A549 (cell line): ENCODE measurements at regions not wholly inside any gene's neighbourhood (a gene's known extent, or its start where the extent isn't known, plus 50 kb on each side); places are given as distances from the start of the nearest gene placed in this dataset.

Experiments
- ATAC-seq, 2 experiments: fragments of 200-7000 bp in 1 of 2; fragments of >200 bp in 1 of 2; cut with Nextera tagmentation in 1 of 2; cut with Tn5 transposase in 1 of 2; 3 replicates each; pipeline versions ENCODE4 v1.8.0 to v1.9.1; 2018 to 2020; ENCODE audit warnings: mild to moderate bottlenecking in 1 of 2, moderate library complexity in 1 of 2
- CTCF ChIA-PET: fragments of 300-600 bp; sonication (Branson Sonifier 250); formaldehyde crosslinking; extraction: SDS; loops from one replicate; lab custom pipeline; 2021; ENCODE audit warnings: antibody characterized with exemption, inconsistent platforms; lab: Yijun Ruan, JAX
- POLR2A ChIA-PET: fragments of 350-600 bp; formaldehyde crosslinking; extraction: SDS; loops from one replicate; lab custom pipeline; 2021; ENCODE audit warnings: antibody characterized with exemption, inconsistent platforms; lab: Yijun Ruan, JAX
- DNase-seq, 2 experiments: peaks; one replicate each; pipeline versions ENCODE4 v3.0.0 to v3.0.0-alpha.2; 2011 to 2016; ENCODE audit warnings: low read depth in 1 of 2, low spot score in 1 of 2
- FAIRE-seq: peaks from 2 replicates; lab custom pipeline; 2011; peaks lifted over from hg19 to GRCh38; lab: Jason Lieb, UNC
- H3K27ac ChIP-seq, 2 experiments: fragments of >200 bp; sonication (Bioruptor Twin); formaldehyde crosslinking; 3 replicates each; pipeline ENCODE4 v1.5.1; 2016 to 2017
- H3K4me1 ChIP-seq: fragments of >200 bp; sonication (Bioruptor Twin); formaldehyde crosslinking; 3 replicates; pipeline ENCODE4 v1.6.1; 2016
- H3K4me2 ChIP-seq: fragments of >200 bp; sonication (Bioruptor Twin); formaldehyde crosslinking; 3 replicates; pipeline ENCODE4 v1.6.1; 2016
- H3K4me3 ChIP-seq: fragments of >200 bp; sonication (Bioruptor Twin); formaldehyde crosslinking; 3 replicates; pipeline ENCODE4 v1.5.1; 2016
- H3K9me3 ChIP-seq: fragments of >200 bp; sonication (Bioruptor Twin); formaldehyde crosslinking; 3 replicates; pipeline ENCODE4 v1.6.1; 2016
- CBX2 ChIP-seq: fragments of 200-600 bp; sonication (generic); IDR thresholded peaks from 2 replicates; pipeline ENCODE4 v1.6.1; 2016; ENCODE audit warnings: low read depth, mild to moderate bottlenecking, borderline replicate concordance
- CEBPB ChIP-seq, 2 experiments: fragments of >200 bp in 1 of 2; sonication (Bioruptor Twin) in 1 of 2; formaldehyde crosslinking in 1 of 2; IDR thresholded peaks; 2 replicates each; pipeline ENCODE4 v1.6.1; 2012 to 2016
- CHD2 ChIP-seq: fragments of 150-350 bp; IDR thresholded peaks from 2 replicates; pipeline ENCODE4 v1.6.1; 2014; ENCODE audit warnings: low read length; ENCODE audit not compliant: partially characterized antibody
- CHD4 ChIP-seq: fragments of 200-600 bp; sonication (generic); IDR thresholded peaks from 2 replicates; pipeline ENCODE4 v1.6.1; 2016; ENCODE audit warnings: antibody characterized with exemption, mild to moderate bottlenecking, borderline replicate concordance
- EHF ChIP-seq: fragments of 250-450 bp; sonication (Bioruptor Pico); IDR thresholded peaks from 2 replicates; pipeline ENCODE4 v1.5.0; 2020; ENCODE audit warnings: mild to moderate bottlenecking
- EHMT2 ChIP-seq: fragments of 200-600 bp; sonication (generic); IDR thresholded peaks from 2 replicates; pipeline ENCODE4 v1.6.1; 2016; ENCODE audit warnings: antibody characterized with exemption, low read depth, mild to moderate bottlenecking, moderate library complexity
- ESRRA ChIP-seq: fragments of 150-350 bp; IDR thresholded peaks from 2 replicates; pipeline ENCODE4 v1.6.1; 2014; ENCODE audit warnings: mild to moderate bottlenecking, low read length, borderline replicate concordance
- FOSL2 ChIP-seq, 2 experiments: fragments of 450-650 bp in 1 of 2; fragments of >200 bp in 1 of 2; sonication (Bioruptor Twin) in 1 of 2; formaldehyde crosslinking; IDR thresholded peaks; 2 replicates each; pipeline versions ENCODE4 v1.5.0 to v1.6.1; 2016 to 2020; ENCODE audit warnings: mild to moderate bottlenecking in 1 of 2, moderate library complexity in 1 of 2
- FOXS1 ChIP-seq: fragments of 250-450 bp; sonication (Bioruptor Pico); IDR thresholded peaks from 2 replicates; pipeline ENCODE4 v1.5.0; 2020; ENCODE audit warnings: mild to moderate bottlenecking, moderate library complexity
- HOXA7 ChIP-seq: fragments of 250-450 bp; sonication (Bioruptor Pico); IDR thresholded peaks from 2 replicates; pipeline ENCODE4 v1.5.0; 2020; ENCODE audit warnings: mild to moderate bottlenecking, moderate library complexity
- JUN ChIP-seq, 2 experiments: fragments of >200 bp; sonication (Bioruptor Twin); formaldehyde crosslinking; IDR thresholded peaks; 2 replicates in 1 of 2; 3 replicates in 1 of 2; pipeline ENCODE4 v1.6.1; 2016 to 2017
- JUNB ChIP-seq: fragments of >200 bp; sonication (Bioruptor Twin); formaldehyde crosslinking; IDR thresholded peaks from 2 replicates; pipeline ENCODE4 v1.6.1; 2016
- KDM1A ChIP-seq: fragments of 200-600 bp; sonication (generic); IDR thresholded peaks from 2 replicates; pipeline ENCODE4 v1.6.1; 2016; ENCODE audit warnings: low read depth, mild to moderate bottlenecking
- MAFK ChIP-seq: fragments of 450-650 bp; IDR thresholded peaks from 2 replicates; pipeline ENCODE4 v1.6.1; 2014; ENCODE audit not compliant: partially characterized antibody
- MAZ ChIP-seq: fragments of 150-350 bp; IDR thresholded peaks from 2 replicates; pipeline ENCODE4 v1.6.1; 2014; ENCODE audit warnings: antibody characterized with exemption, low read depth, low read length, borderline replicate concordance
- PHF8 ChIP-seq: fragments of 200-600 bp; sonication (generic); IDR thresholded peaks from 2 replicates; pipeline ENCODE4 v1.6.1; 2016; ENCODE audit warnings: low read depth, mild to moderate bottlenecking, antibody characterized with exemption, moderate library complexity, borderline replicate concordance
- POLR2AphosphoS2 ChIP-seq: conservative IDR thresholded peaks from 2 replicates; pipeline ENCODE4 v1.6.1; 2012; ENCODE audit warnings: low read length, improper control_type of control experiment, inconsistent platforms
- RAD21 ChIP-seq, 2 experiments: fragments of >200 bp in 1 of 2; sonication (Bioruptor Twin) in 1 of 2; formaldehyde crosslinking in 1 of 2; IDR thresholded peaks in 1 of 2; conservative IDR thresholded peaks in 1 of 2; 2 replicates in 1 of 2; 3 replicates in 1 of 2; pipeline ENCODE4 v1.6.1; 2012 to 2018; ENCODE audit warnings: inconsistent platforms in 1 of 2
- RARB ChIP-seq: fragments of 250-450 bp; sonication (Bioruptor Pico); IDR thresholded peaks from 2 replicates; pipeline ENCODE4 v1.8.0; 2021; ENCODE audit warnings: mild to moderate bottlenecking, moderate library complexity
- RCOR1 ChIP-seq: fragments of 150-350 bp; IDR thresholded peaks from 2 replicates; pipeline ENCODE4 v1.6.1; 2014; ENCODE audit warnings: antibody characterized with exemption, low read length, low read depth
- RFX5 ChIP-seq: fragments of 450-650 bp; IDR thresholded peaks from 2 replicates; pipeline ENCODE4 v1.7.1; 2014; ENCODE audit warnings: antibody characterized with exemption, mild to moderate bottlenecking, moderate library complexity
- SREBF2 ChIP-seq: fragments of 450-650 bp; IDR thresholded peaks from 2 replicates; pipeline ENCODE4 v1.6.1; 2014; ENCODE audit warnings: mild to moderate bottlenecking, moderate library complexity
- TP53 ChIP-seq: fragments of 250-450 bp; sonication (Bioruptor Pico); IDR thresholded peaks from 2 replicates; pipeline ENCODE4 v1.5.0; 2021; ENCODE audit warnings: mild to moderate bottlenecking, moderate library complexity
- ZC3H11A ChIP-seq: fragments of 450-650 bp; IDR thresholded peaks from 2 replicates; pipeline ENCODE4 v1.6.1; 2014; ENCODE audit warnings: antibody characterized with exemption, mild to moderate bottlenecking
- ZNF302 ChIP-seq: fragments of 250-450 bp; sonication (Bioruptor Pico); IDR thresholded peaks from 2 replicates; pipeline ENCODE4 v1.9.0; 2021; ENCODE audit warnings: inconsistent platforms, mild to moderate bottlenecking, moderate library complexity
- WGBS: methylation state at CpG from one replicate; pipeline ENCODE4 v1.1.6; 2017; ENCODE audit errors: missing lambda C conversion rate; 5-methylcytosine and 5-hydroxymethylcytosine counted together
- TF ChIP-seq, protein P1 (sequence below): fragments of 250-450 bp; sonication (Bioruptor Pico); IDR thresholded peaks from 2 replicates; pipeline ENCODE4 v1.5.0; 2020; ENCODE audit warnings: low read depth, mild to moderate bottlenecking, moderate library complexity
- TF ChIP-seq, protein P2 (sequence below): IDR thresholded peaks from 2 replicates; pipeline ENCODE4 v1.6.1; 2012; ENCODE audit warnings: low read depth, borderline replicate concordance
- TF ChIP-seq, protein P3 (sequence below): IDR thresholded peaks from 2 replicates; pipeline ENCODE4 v1.6.1; 2012

DNA sequence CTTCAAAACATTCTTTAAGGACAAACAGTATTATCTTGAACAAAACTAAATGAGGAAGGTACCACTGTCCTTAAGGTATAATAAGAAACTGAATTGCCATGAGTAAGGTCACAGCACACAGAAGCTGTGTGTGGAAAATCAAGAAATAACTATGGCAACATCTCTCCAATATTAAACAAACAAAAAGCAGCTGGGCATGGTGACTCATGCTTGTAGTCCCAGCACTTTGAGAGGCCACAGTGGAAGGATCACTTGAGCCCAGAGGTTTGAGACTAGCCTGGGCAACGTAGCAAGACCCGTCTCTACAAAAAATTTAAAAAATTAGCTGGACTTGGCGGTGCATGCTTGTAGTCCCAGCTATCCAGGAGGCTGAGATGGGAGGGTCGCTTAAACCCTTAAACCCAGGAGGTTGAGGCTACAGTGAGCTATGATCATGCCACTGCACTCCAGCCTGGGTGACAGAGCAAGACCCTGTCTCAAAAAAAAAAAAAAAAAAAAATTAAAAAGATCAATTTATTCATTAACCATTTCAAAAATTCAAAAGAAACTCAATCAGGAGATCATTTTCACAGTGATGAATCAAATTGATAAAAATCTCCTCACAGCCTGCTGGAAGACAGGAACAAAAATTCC lies 195.4 kb downstream of the SKIDA1 start (continued):
- peak; percentile 88 for TF ChIP-seq FOSL2 (IDR thresholded peaks at IDR 0.05)
- peak; percentile 99 for TF ChIP-seq FOSL2 (CRISPR knock-in tag; IDR thresholded peaks at IDR 0.05)
- no peak for TF ChIP-seq RARB (CRISPR knock-in tag)
- TF ChIP-seq JUN (IDR thresholded peaks at IDR 0.05) = no peak
- TF ChIP-seq RFX5 = no peak
- TF ChIP-seq PHF8 = no peak
- peak; percentile 44; the same call in 1 of the 2 replicates for TF ChIP-seq CHD4
- TF ChIP-seq RAD21 (conservative IDR thresholded peaks at IDR 0.05 in 1 of 2, IDR thresholded peaks at IDR 0.05 in 1 of 2) = peak; percentile 23 to 26; a peak in 2 of 5 replicates
- no peak for TF ChIP-seq ZNF302 (CRISPR knock-in tag)
- no peak for TF ChIP-seq FOXS1
- TF ChIP-seq ZC3H11A = no peak
- TF ChIP-seq, all 56 proteins: peak for 9

DNA sequence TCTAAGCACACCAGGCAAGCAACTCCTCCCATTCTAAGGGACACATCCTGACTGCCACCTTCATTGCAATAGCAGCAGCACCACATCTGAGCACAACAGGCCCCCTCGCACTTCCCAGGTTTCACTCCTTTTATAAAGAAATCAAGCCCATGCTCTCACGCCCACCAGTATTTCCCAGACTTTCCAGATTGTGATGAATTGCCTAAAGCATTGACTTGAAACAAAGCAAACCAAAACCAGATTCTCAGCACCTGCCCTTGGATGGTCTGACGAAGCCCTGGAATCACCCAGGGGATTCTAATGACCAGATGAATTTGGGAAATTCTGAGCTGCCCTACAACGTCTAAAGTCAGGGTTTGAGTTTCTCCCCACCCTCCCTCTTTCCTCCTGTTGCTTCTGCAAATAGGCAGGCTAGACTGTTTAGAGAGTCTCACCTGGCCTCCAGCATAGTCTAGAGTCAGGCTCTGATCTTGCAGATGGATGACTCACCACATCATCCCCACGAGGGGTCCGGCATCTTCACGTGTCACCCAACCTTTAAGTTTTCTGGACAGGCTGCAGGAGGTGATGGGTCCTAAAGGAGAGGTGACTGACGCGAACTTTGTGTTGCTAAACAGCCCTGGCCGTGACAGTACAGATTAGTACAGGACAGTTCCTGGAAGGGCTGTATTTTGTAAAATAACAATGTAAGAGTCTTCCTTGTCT lies 198.0 kb downstream of the SKIDA1 start:
- ChIA-PET CTCF (interaction anchor here (0.7 to 1.8 kb wide), 4 partner anchors 48 to 176 kb away, joined by 3 read pairs; no protein-coding TSS in a partner anchor), POLR2A (interaction anchor here (0.6 kb wide), 1 partner anchor 18 kb away, joined by 4 read pairs; no protein-coding TSS in a partner anchor)
- no peak for FAIRE-seq
- 43% methylated on average over 10 of the region's 10 CpGs for WGBS
- H3K9me3 ChIP-seq = no peaks in the 10 kb centered on the region
- 0 out of 2 replicates have a peak, but pooled peaks have one; percentile 40 for TF ChIP-seq JUNB
- no peak for TF ChIP-seq RARB (CRISPR knock-in tag)
- no peak for TF ChIP-seq FOSL2 (IDR thresholded peaks at IDR 0.05)
- TF ChIP-seq FOSL2 (CRISPR knock-in tag; IDR thresholded peaks at IDR 0.05) = peak; percentile 90
- TF ChIP-seq CHD2 = no peak
- TF ChIP-seq CEBPB (IDR thresholded peaks at IDR 0.05) = 0 out of 4 replicates have a peak, but pooled peaks of 1 of the 2 experiments have one; percentile 25
- TF ChIP-seq, protein P1, sequence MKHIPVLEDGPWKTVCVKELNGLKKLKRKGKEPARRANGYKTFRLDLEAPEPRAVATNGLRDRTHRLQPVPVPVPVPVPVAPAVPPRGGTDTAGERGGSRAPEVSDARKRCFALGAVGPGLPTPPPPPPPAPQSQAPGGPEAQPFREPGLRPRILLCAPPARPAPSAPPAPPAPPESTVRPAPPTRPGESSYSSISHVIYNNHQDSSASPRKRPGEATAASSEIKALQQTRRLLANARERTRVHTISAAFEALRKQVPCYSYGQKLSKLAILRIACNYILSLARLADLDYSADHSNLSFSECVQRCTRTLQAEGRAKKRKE (CRISPR knock-in tag) = no peak
- TF ChIP-seq, protein P2, sequence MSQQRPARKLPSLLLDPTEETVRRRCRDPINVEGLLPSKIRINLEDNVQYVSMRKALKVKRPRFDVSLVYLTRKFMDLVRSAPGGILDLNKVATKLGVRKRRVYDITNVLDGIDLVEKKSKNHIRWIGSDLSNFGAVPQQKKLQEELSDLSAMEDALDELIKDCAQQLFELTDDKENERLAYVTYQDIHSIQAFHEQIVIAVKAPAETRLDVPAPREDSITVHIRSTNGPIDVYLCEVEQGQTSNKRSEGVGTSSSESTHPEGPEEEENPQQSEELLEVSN = 0 out of 2 replicates have a peak, but pooled peaks have one; percentile 33
- TF ChIP-seq SREBF2 = no peak
- TF ChIP-seq, protein P3, sequence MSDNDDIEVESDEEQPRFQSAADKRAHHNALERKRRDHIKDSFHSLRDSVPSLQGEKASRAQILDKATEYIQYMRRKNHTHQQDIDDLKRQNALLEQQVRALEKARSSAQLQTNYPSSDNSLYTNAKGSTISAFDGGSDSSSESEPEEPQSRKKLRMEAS = peak; percentile 43; the same call in 1 of the 2 replicates
- TF ChIP-seq ZNF302 (CRISPR knock-in tag) = 0 out of 2 replicates have a peak, but pooled peaks have one; percentile 36
- no peak for TF ChIP-seq EHF
- DNase-seq = peak in 1 of 2 experiments; percentile 70
- H3K4me3 ChIP-seq = no peak overlapping the region
- peak overlapping the region; percentile 95 to 96 for H3K27ac ChIP-seq
- H3K4me2 ChIP-seq = peak overlapping the region; percentile 41
- peak; percentile 22 to 71 for ATAC-seq
- H3K4me1 ChIP-seq = peaks cover 49% of the 10 kb centered on the region

DNA sequence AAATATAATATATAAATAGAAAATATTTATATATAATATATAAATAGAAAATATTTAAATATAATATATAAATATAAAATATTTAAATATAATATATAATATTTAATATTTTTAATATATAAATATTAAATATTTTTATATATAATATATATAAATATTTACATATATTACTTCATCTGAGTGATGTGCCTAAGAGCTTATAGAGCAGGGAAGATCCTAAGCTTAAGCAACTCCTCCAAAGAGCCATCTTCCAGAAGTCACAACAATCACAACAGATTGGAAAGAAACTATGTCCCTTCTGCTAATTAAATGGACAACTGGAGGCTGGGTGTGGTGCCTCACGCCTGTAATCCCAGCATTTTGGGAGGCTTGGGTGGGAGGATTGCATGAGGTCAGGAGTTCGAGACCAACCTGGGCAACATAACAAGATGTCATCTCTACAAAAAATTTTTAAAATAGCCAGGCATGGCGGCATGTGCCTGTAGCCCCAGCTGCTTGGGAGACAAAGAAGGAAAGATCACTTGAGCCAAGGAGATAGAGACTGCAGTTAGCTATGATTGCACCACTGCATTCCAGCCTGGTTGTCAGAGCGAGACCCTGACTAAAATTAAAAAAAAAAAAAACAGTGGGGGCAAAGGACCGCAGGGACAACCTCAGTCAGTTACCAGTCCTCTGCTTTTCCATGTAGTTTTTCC lies 198.7 kb downstream of the SKIDA1 start:
- H3K4me2 ChIP-seq = peak overlapping the region; percentile 41
- H3K27ac ChIP-seq = peak overlapping the region; percentile 95 to 96
- no peak for ATAC-seq
- POLR2A ChIA-PET = interaction anchor here (0.6 kb wide), 1 partner anchor 18 kb away, joined by 4 read pairs; no protein-coding TSS in a partner anchor
- peaks cover 44% of the 10 kb centered on the region for H3K4me1 ChIP-seq
- WGBS = 88% methylated on average over 5 of the region's 5 CpGs
- no peak for DNase-seq
- CTCF ChIA-PET = interaction anchor here (1.1 to 1.8 kb wide), 3 partner anchors 48 to 169 kb away, joined by 3 read pairs; no protein-coding TSS in a partner anchor
- FAIRE-seq = no peak
- no peak overlapping the region for H3K4me3 ChIP-seq
- H3K9me3 ChIP-seq = no peaks in the 10 kb centered on the region
- TF ChIP-seq MAFK = no peak
- TF ChIP-seq CHD4 = no peak
- TF ChIP-seq FOXS1 = no peak
- no peak for TF ChIP-seq ZNF302 (CRISPR knock-in tag)
- no peak for TF ChIP-seq ESRRA
- no peak for TF ChIP-seq CBX2
- TF ChIP-seq RCOR1 = no peak
- no peak for TF ChIP-seq HOXA7 (CRISPR knock-in tag)
- TF ChIP-seq, protein P1 (CRISPR knock-in tag) = no peak
- no peak for TF ChIP-seq EHMT2
- TF ChIP-seq KDM1A = no peak
- TF ChIP-seq POLR2AphosphoS2 = no peak
- TF ChIP-seq, protein P3 = no peak
- no peak for TF ChIP-seq CHD2
- no peak for TF ChIP-seq PHF8
- TF ChIP-seq TP53 (CRISPR knock-in tag) = no peak
- TF ChIP-seq MAZ = no peak
- no peak for TF ChIP-seq JUNB
